ENCODE measurements at regions not wholly inside any gene's neighbourhood (a gene's known extent, or its start where the extent isn't known, plus 50 kb on each side); places are given as distances from the start of the nearest gene placed in this dataset.

DNA sequence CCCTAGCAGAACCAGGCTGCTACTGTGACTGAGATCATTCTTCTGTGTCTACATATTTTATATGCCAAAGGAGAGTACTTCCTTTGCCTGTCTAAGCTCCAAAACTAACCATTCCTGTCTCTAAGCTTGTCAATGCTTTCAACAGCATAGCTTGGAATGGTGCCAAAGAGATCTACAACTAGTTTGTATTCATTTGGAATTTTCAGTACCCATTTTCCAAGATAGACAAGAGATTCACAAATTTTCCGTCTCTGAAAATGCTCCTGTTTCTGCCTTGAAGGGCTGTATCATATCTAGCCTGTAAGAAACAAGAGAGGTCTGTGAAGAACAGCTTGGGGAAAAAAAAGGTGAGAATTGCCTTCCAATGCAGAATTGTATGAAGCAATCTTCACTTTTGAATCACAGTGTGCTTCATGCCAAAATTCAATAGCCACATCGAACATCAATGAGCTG, 334.4 kb upstream of the ACTBL2 start:
- no peak for DNase-seq
- Histone ChIP-seq H3K9me3 (ENCODE audit: control extremely low read depth in 1 of 5, control insufficient read depth in 4 of 5, insufficient read depth in 2 of 5, low read depth in 1 of 5, low read length in 4 of 5) (peaks cover 0 to 5% (median 0%) of the 10 kb centered on the region in 5 experiments), H3K4me1 (ENCODE audit: control extremely low read depth in 1 of 4, control insufficient read depth in 4 of 4, insufficient read depth in 4 of 4, low read length in 3 of 4) (no peaks in the 10 kb centered on the region), H3K4me3 (ENCODE audit: control insufficient read depth in 1 of 7, extremely low read depth in 1 of 7, insufficient read depth in 4 of 7, low read depth in 2 of 7, low read length in 6 of 7) (no peak overlapping the region), H3K27me3 (replicated peaks in 2 of 5; ENCODE audit: control insufficient read depth in 4 of 5, insufficient read depth in 5 of 5, low read length in 4 of 5) (no peaks in the 10 kb centered on the region), H3K36me3 (ENCODE audit: control insufficient read depth in 4 of 4, insufficient read depth in 4 of 4, low read length in 3 of 4) (no peaks in the 10 kb centered on the region), H3K27ac (ENCODE audit: insufficient read depth in 1 of 2, low read depth in 1 of 2, low read length in 2 of 2, poor library complexity in 1 of 2, severe bottlenecking in 2 of 2) (no peak overlapping the region)
- WGBS (ENCODE audit: insufficient coverage), result 100% methylated on average over 1 of the region's 2 CpGs
- CTCF ChIA-PET, result no interaction called here
- POLR2A ChIA-PET, result no interaction called here

DNA sequence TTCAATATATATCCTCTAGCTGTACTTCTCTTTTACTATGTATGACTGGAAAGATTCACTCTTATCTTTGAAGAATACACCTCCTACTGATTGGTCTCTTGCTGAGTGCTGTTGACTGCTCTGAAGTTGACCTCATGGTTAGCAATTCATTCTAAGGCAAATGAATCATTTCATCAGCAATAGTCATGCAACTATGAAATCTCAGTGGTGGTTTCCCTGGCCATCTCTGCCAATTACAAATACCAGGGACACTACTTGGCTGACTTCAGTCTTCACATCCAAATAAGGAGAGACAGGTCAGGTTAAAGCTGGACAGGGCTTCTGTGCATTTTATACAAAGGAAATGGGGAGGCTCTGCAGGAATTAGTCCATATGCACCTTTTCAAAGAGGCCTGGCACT, 333.5 kb upstream of the ACTBL2 start:
- peaks cover 0 to 3% (median 0%) of the 10 kb centered on the region in 5 experiments for H3K9me3 ChIP-seq (ENCODE audit: control extremely low read depth in 1 of 5, control insufficient read depth in 4 of 5, insufficient read depth in 2 of 5, low read depth in 1 of 5, low read length in 4 of 5)
- no peak overlapping the region for H3K27ac ChIP-seq (ENCODE audit: insufficient read depth in 1 of 2, low read depth in 1 of 2, low read length in 2 of 2, poor library complexity in 1 of 2, severe bottlenecking in 2 of 2)
- H3K4me3 ChIP-seq (ENCODE audit: control insufficient read depth in 1 of 7, extremely low read depth in 1 of 7, insufficient read depth in 4 of 7, low read depth in 2 of 7, low read length in 6 of 7), result no peak overlapping the region
- H3K27me3 ChIP-seq (replicated peaks in 2 of 5; ENCODE audit: control insufficient read depth in 4 of 5, insufficient read depth in 5 of 5, low read length in 4 of 5), result no peaks in the 10 kb centered on the region
- no peak for DNase-seq
- ChIA-PET POLR2A (no interaction called here), CTCF (interaction anchor here (1.1 kb wide), 1 partner anchor 36 kb away, joined by 3 read pairs; no protein-coding TSS in a partner anchor)
- H3K4me1 ChIP-seq (ENCODE audit: control extremely low read depth in 1 of 4, control insufficient read depth in 4 of 4, insufficient read depth in 4 of 4, low read length in 3 of 4), result no peaks in the 10 kb centered on the region
- H3K36me3 ChIP-seq (ENCODE audit: control insufficient read depth in 4 of 4, insufficient read depth in 4 of 4, low read length in 3 of 4), result no peaks in the 10 kb centered on the region

DNA sequence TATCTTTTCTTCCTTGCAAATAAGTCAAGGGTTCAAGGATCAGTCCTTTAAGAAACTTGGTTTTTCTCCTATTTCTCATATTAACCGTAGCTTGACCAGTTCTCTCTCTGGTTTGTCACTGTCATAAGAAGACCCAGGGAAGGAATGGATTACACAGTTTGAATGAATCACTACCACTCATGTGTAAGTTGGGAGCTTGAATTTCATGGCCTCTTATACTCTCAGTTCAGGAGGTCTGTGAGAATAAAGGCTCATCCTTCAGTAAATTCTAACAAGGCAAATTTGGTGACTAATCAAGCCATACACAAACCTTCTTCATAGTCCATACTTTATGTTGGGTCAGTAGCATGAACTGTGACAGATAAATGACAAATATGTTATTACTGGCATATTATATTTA, 323.1 kb upstream of the ACTBL2 start:
- DNase-seq, result no peak
- H3K36me3 ChIP-seq (ENCODE audit: control insufficient read depth in 4 of 4, insufficient read depth in 4 of 4, low read length in 3 of 4), result no peaks in the 10 kb centered on the region
- no peak overlapping the region for H3K27ac ChIP-seq (ENCODE audit: insufficient read depth in 1 of 2, low read depth in 1 of 2, low read length in 2 of 2, poor library complexity in 1 of 2, severe bottlenecking in 2 of 2)
- CTCF ChIA-PET, result no interaction called here
- H3K9me3 ChIP-seq (ENCODE audit: control extremely low read depth in 1 of 5, control insufficient read depth in 4 of 5, insufficient read depth in 2 of 5, low read depth in 1 of 5, low read length in 4 of 5), result no peaks in the 10 kb centered on the region
- no CpG with 5 or more reads among the region's 1 CpG for WGBS (ENCODE audit: insufficient coverage)
- POLR2A ChIA-PET, result interaction anchor here (0.5 kb wide), 1 partner anchor 30 kb away, joined by 4 read pairs; no protein-coding TSS in a partner anchor
- H3K27me3 ChIP-seq (replicated peaks in 2 of 5; ENCODE audit: control insufficient read depth in 4 of 5, insufficient read depth in 5 of 5, low read length in 4 of 5), result no peaks in the 10 kb centered on the region
- peaks cover 0 to 3% (median 0%) of the 10 kb centered on the region in 4 experiments for H3K4me1 ChIP-seq (ENCODE audit: control extremely low read depth in 1 of 4, control insufficient read depth in 4 of 4, insufficient read depth in 4 of 4, low read length in 3 of 4)
- no peak overlapping the region for H3K4me3 ChIP-seq (ENCODE audit: control insufficient read depth in 1 of 7, extremely low read depth in 1 of 7, insufficient read depth in 4 of 7, low read depth in 2 of 7, low read length in 6 of 7)

DNA sequence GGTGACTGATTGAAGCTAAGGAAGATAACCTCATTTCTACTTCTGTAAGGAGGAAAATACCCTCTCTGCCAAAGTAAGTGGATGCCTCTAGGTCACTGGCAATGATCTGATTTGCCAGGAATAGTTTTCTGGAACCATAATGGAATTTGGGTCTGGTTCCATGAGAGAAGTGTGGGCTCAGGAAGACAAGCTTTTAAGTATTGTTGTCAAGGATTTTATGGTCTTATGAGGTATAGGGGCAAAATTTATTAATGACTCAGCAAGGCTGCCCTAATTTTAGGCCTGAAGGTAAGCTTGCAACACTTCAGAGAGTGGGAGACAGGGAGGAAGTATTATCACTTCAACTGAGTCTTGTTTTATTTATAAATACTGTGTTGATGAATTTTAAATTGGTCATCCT, 322.6 kb upstream of the ACTBL2 start:
- H3K36me3 ChIP-seq (ENCODE audit: control insufficient read depth in 4 of 4, insufficient read depth in 4 of 4, low read length in 3 of 4), result no peaks in the 10 kb centered on the region
- H3K27me3 ChIP-seq (replicated peaks in 2 of 5; ENCODE audit: control insufficient read depth in 4 of 5, insufficient read depth in 5 of 5, low read length in 4 of 5), result no peaks in the 10 kb centered on the region
- H3K9me3 ChIP-seq (ENCODE audit: control extremely low read depth in 1 of 5, control insufficient read depth in 4 of 5, insufficient read depth in 2 of 5, low read depth in 1 of 5, low read length in 4 of 5), result no peaks in the 10 kb centered on the region
- no peak overlapping the region for H3K27ac ChIP-seq (ENCODE audit: insufficient read depth in 1 of 2, low read depth in 1 of 2, low read length in 2 of 2, poor library complexity in 1 of 2, severe bottlenecking in 2 of 2)
- peaks cover 0 to 3% (median 0%) of the 10 kb centered on the region in 4 experiments for H3K4me1 ChIP-seq (ENCODE audit: control extremely low read depth in 1 of 4, control insufficient read depth in 4 of 4, insufficient read depth in 4 of 4, low read length in 3 of 4)
- no peak overlapping the region for H3K4me3 ChIP-seq (ENCODE audit: control insufficient read depth in 1 of 7, extremely low read depth in 1 of 7, insufficient read depth in 4 of 7, low read depth in 2 of 7, low read length in 6 of 7)
- ChIA-PET CTCF (no interaction called here), POLR2A (interaction anchor here (0.5 kb wide), 1 partner anchor 30 kb away, joined by 4 read pairs; no protein-coding TSS in a partner anchor)
- DNase-seq, result no peak

DNA sequence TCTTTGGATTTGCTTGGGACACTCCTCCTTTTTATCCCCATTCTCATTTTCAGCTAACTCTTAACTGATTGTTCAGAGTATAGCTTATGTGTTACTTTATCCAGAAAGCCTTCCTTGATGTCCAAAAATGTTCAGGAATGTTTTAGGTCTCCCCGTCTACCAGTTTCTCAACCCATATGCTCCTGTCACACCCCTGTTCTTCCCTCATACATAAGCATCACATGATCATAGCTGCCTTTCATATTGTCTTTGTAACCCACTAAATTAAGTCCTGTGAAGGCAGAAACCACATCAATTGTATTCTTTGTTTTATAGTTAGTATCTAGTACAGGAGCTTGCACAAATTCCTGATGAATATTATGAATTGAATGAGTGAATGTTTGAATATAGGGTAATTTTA, 321.9 kb upstream of the ACTBL2 start:
- Histone ChIP-seq H3K27ac (ENCODE audit: insufficient read depth in 1 of 2, low read depth in 1 of 2, low read length in 2 of 2, poor library complexity in 1 of 2, severe bottlenecking in 2 of 2) (no peak overlapping the region), H3K27me3 (replicated peaks in 2 of 5; ENCODE audit: control insufficient read depth in 4 of 5, insufficient read depth in 5 of 5, low read length in 4 of 5) (no peaks in the 10 kb centered on the region), H3K4me1 (ENCODE audit: control extremely low read depth in 1 of 4, control insufficient read depth in 4 of 4, insufficient read depth in 4 of 4, low read length in 3 of 4) (peaks cover 0 to 3% (median 0%) of the 10 kb centered on the region in 4 experiments), H3K36me3 (ENCODE audit: control insufficient read depth in 4 of 4, insufficient read depth in 4 of 4, low read length in 3 of 4) (no peaks in the 10 kb centered on the region), H3K9me3 (ENCODE audit: control extremely low read depth in 1 of 5, control insufficient read depth in 4 of 5, insufficient read depth in 2 of 5, low read depth in 1 of 5, low read length in 4 of 5) (no peaks in the 10 kb centered on the region), H3K4me3 (ENCODE audit: control insufficient read depth in 1 of 7, extremely low read depth in 1 of 7, insufficient read depth in 4 of 7, low read depth in 2 of 7, low read length in 6 of 7) (no peak overlapping the region)
- DNase-seq, result no peak
- CTCF ChIA-PET, result no interaction called here
- POLR2A ChIA-PET, result no interaction called here
- WGBS (ENCODE audit: insufficient coverage), result 100% methylated on average over 1 of the region's 1 CpG

DNA sequence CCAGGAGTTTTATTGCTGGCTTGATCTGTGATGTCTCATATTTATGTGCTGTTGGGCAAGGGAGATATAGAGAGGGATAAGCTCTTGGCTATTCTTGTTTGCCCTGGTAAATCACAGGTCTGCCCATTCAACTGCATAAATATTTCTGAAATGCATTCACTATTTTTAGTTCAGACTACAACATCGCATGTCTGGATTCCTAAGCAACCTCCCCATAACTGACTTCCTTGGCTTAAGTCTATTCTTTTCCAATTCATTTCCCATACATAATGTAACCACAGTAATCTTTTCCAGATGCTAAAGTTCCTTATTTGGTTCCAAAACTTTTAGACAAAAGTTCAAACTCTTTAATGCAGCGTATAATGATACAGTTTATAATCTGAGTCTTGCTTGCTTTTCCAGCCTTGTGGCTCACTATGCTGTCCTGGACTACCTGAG, 321.4 kb upstream of the ACTBL2 start:
- ChIA-PET POLR2A (no interaction called here), CTCF (no interaction called here)
- WGBS (ENCODE audit: insufficient coverage), result 100% methylated on average over 2 of the region's 2 CpGs
- Histone ChIP-seq H3K4me1 (ENCODE audit: control extremely low read depth in 1 of 4, control insufficient read depth in 4 of 4, insufficient read depth in 4 of 4, low read length in 3 of 4) (peaks cover 0 to 3% (median 0%) of the 10 kb centered on the region in 4 experiments), H3K36me3 (ENCODE audit: control insufficient read depth in 4 of 4, insufficient read depth in 4 of 4, low read length in 3 of 4) (no peaks in the 10 kb centered on the region), H3K27me3 (replicated peaks in 2 of 5; ENCODE audit: control insufficient read depth in 4 of 5, insufficient read depth in 5 of 5, low read length in 4 of 5) (no peaks in the 10 kb centered on the region), H3K4me3 (ENCODE audit: control insufficient read depth in 1 of 7, extremely low read depth in 1 of 7, insufficient read depth in 4 of 7, low read depth in 2 of 7, low read length in 6 of 7) (no peak overlapping the region), H3K27ac (ENCODE audit: insufficient read depth in 1 of 2, low read depth in 1 of 2, low read length in 2 of 2, poor library complexity in 1 of 2, severe bottlenecking in 2 of 2) (no peak overlapping the region), H3K9me3 (ENCODE audit: control extremely low read depth in 1 of 5, control insufficient read depth in 4 of 5, insufficient read depth in 2 of 5, low read depth in 1 of 5, low read length in 4 of 5) (no peaks in the 10 kb centered on the region)
- DNase-seq, result no peak

DNA sequence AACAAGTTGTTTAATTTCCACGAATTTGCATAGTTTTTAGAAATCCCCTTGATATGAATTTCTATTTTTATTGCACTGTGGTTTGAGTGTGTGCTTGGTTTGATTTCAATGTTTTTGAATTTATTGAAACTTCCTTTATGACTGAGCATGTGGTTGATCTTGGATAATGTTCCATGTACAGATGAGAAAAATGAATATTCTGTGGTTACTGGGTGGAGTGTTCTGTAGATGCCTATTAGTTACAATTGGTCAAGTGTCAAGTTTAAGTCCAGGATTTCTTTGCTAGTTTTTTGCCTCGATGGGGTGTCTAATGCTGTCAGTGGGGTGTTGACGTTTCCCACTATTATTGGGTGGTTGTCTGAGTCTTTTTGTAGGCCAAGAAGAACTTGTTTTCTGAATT, 319.5 kb upstream of the ACTBL2 start:
- CTCF ChIA-PET, result no interaction called here
- POLR2A ChIA-PET, result no interaction called here

More for the DNA sequence above, 319.5 kb upstream of the ACTBL2 start:
- Histone ChIP-seq H3K27me3 (replicated peaks in 2 of 5; ENCODE audit: control insufficient read depth in 4 of 5, insufficient read depth in 5 of 5, low read length in 4 of 5) (no peaks in the 10 kb centered on the region), H3K9me3 (ENCODE audit: control extremely low read depth in 1 of 5, control insufficient read depth in 4 of 5, insufficient read depth in 2 of 5, low read depth in 1 of 5, low read length in 4 of 5) (no peaks in the 10 kb centered on the region), H3K4me3 (ENCODE audit: control insufficient read depth in 1 of 7, extremely low read depth in 1 of 7, insufficient read depth in 4 of 7, low read depth in 2 of 7, low read length in 6 of 7) (no peak overlapping the region), H3K27ac (ENCODE audit: insufficient read depth in 1 of 2, low read depth in 1 of 2, low read length in 2 of 2, poor library complexity in 1 of 2, severe bottlenecking in 2 of 2) (no peak overlapping the region), H3K36me3 (ENCODE audit: control insufficient read depth in 4 of 4, insufficient read depth in 4 of 4, low read length in 3 of 4) (no peaks in the 10 kb centered on the region), H3K4me1 (ENCODE audit: control extremely low read depth in 1 of 4, control insufficient read depth in 4 of 4, insufficient read depth in 4 of 4, low read length in 3 of 4) (peaks cover 0 to 3% (median 0%) of the 10 kb centered on the region in 4 experiments)
- DNase-seq, result peak in 2 of 3 donors; percentile 11 to 25
- WGBS (ENCODE audit: insufficient coverage), result 65% methylated on average over 2 of the region's 3 CpGs

Data from common myeloid progenitor, CD34-positive (primary cell).